Kasumi-1 (cell line): ENCODE measurements at regions not wholly inside any gene's neighbourhood (a gene's known extent, or its start where the extent isn't known, plus 50 kb on each side); places are given as distances from the start of the nearest gene placed in this dataset.
"Not testable (repeated sequence)": the region's sequence is repeated elsewhere in the genome, so short reads cannot be mapped to it uniquely, and the experiment has no call there.

ENCODE experiments used
- DNase-seq, 2 experiments: peaks; one replicate each; lab custom pipeline; 2025; lab: John Stamatoyannopoulos, UW

- DNase-seq: no peak
Measured at GRCh38 chr5:136621743-136622142, 256.4 kb upstream of the TRPC7 start.

- no peak for DNase-seq
Measured at GRCh38 chr5:136620621-136621020, 255.3 kb upstream of the TRPC7 start.

- no peak for DNase-seq
Measured at GRCh38 chr5:136620016-136620419, 254.7 kb upstream of the TRPC7 start.

- no peak for DNase-seq
Measured at GRCh38 chr5:136619556-136619955, 254.2 kb upstream of the TRPC7 start.

- DNase-seq: no peak
Measured at GRCh38 chr5:136615251-136616119, 250.1 kb upstream of the TRPC7 start.

- no peak for DNase-seq
Measured at GRCh38 chr5:136613230-136613629, 247.9 kb upstream of the TRPC7 start.

- DNase-seq: no peak
Measured at GRCh38 chr5:136605638-136606037, 240.3 kb upstream of the TRPC7 start.

- DNase-seq: no peak
Measured at GRCh38 chr5:136600306-136600705, 235.0 kb upstream of the TRPC7 start.

- no peak for DNase-seq
Measured at GRCh38 chr5:136598802-136599404, 233.6 kb upstream of the TRPC7 start.

GRCh38 chr5:136594416-136594815 is 229.1 kb upstream of the TRPC7 start:
- no peak for DNase-seq

GRCh38 chr5:136590581-136590980 is 225.2 kb upstream of the TRPC7 start:
- DNase-seq: no peak

- no peak for DNase-seq
Measured at GRCh38 chr5:136586196-136586595, 220.9 kb upstream of the TRPC7 start.

GRCh38 chr5:136584474-136584873 is 219.1 kb upstream of the TRPC7 start:
- DNase-seq: no peak

- no peak for DNase-seq
Measured at GRCh38 chr5:136579238-136579637, 213.9 kb upstream of the TRPC7 start.

- not testable (repeated sequence) for DNase-seq
Measured at GRCh38 chr5:136569875-136570274, 204.5 kb upstream of the TRPC7 start.

GRCh38 chr5:136565457-136565856 is 200.1 kb upstream of the TRPC7 start:
- not testable (repeated sequence) for DNase-seq

GRCh38 chr5:136565050-136565449 is 199.7 kb upstream of the TRPC7 start:
- not testable (repeated sequence) for DNase-seq

- not testable (repeated sequence) for DNase-seq
Measured at GRCh38 chr5:136564431-136564830, 199.1 kb upstream of the TRPC7 start.

GRCh38 chr5:136563489-136563888 is 198.1 kb upstream of the TRPC7 start:
- no peak for DNase-seq

GRCh38 chr5:136560126-136560525 is 194.8 kb upstream of the TRPC7 start:
- no peak for DNase-seq

- no peak for DNase-seq
Measured at GRCh38 chr5:136559651-136560050, 194.3 kb upstream of the TRPC7 start.

- not testable (repeated sequence) for DNase-seq
Measured at GRCh38 chr5:136547096-136547495, 181.8 kb upstream of the TRPC7 start.

- not testable (repeated sequence) for DNase-seq
Measured at GRCh38 chr5:136546441-136546840, 181.1 kb upstream of the TRPC7 start.
